ENCODE measurements at regions not wholly inside any gene's neighbourhood (a gene's known extent, or its start where the extent isn't known, plus 50 kb on each side); places are given as distances from the start of the nearest gene placed in this dataset.

DNA sequence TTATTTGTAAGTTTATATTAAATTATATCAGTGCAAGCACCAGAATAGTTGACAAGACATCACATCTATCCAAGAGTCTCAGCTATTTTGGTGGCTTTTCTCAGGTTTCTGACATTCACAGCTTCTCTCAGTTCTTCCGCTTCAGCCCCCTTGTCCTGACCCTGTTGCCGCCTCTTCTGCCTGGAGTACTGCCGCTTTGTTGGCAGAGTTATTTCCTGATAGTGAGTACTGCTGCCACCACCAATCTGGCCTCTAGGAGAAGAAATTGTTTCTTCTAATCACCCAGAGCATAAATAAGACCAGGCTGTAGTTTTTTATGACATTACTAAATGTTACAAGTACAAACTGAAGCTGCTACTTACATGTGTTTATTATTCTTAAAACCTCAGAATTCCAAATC is 470.1 kb downstream of the NSUN3 start:
- Histone ChIP-seq H3K27ac (ENCODE audit: low read length) (no peak overlapping the region), H3K4me1 (ENCODE audit: control insufficient read depth, insufficient read depth, low read length) (no peaks in the 10 kb centered on the region), H3K9me3 (ENCODE audit: control insufficient read depth, insufficient read depth, low read length) (no peaks in the 10 kb centered on the region), H3K36me3 (ENCODE audit: control insufficient read depth, insufficient read depth, low read length) (no peaks in the 10 kb centered on the region), H3K27me3 (ENCODE audit: control insufficient read depth, insufficient read depth, low read length) (no peaks in the 10 kb centered on the region), H3K4me3 (ENCODE audit: low read length) (no peak overlapping the region)
- Mint-ChIP-seq H3K27ac (no peak overlapping the region), H3K27me3 (ENCODE audit: low read depth in 2 of 2) (no peaks in the 10 kb centered on the region), H3K4me1 (no peaks in the 10 kb centered on the region), H3K36me3 (no peaks in the 10 kb centered on the region), H3K9me3 (peaks cover 7 to 8% of the 10 kb centered on the region in 2 donors), H3K4me3 (no peak overlapping the region)
- WGBS (ENCODE audit: insufficient coverage) = 95% methylated on average over 3 of the region's 3 CpGs
- intact Hi-C loops (cut with micrococcal nuclease) = no loop called here
- DNase-seq (no peak), ATAC-seq (no peak)
- TF ChIP-seq, protein P1, sequence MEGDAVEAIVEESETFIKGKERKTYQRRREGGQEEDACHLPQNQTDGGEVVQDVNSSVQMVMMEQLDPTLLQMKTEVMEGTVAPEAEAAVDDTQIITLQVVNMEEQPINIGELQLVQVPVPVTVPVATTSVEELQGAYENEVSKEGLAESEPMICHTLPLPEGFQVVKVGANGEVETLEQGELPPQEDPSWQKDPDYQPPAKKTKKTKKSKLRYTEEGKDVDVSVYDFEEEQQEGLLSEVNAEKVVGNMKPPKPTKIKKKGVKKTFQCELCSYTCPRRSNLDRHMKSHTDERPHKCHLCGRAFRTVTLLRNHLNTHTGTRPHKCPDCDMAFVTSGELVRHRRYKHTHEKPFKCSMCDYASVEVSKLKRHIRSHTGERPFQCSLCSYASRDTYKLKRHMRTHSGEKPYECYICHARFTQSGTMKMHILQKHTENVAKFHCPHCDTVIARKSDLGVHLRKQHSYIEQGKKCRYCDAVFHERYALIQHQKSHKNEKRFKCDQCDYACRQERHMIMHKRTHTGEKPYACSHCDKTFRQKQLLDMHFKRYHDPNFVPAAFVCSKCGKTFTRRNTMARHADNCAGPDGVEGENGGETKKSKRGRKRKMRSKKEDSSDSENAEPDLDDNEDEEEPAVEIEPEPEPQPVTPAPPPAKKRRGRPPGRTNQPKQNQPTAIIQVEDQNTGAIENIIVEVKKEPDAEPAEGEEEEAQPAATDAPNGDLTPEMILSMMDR (IDR thresholded peaks at IDR 0.05) = no peak

DNA sequence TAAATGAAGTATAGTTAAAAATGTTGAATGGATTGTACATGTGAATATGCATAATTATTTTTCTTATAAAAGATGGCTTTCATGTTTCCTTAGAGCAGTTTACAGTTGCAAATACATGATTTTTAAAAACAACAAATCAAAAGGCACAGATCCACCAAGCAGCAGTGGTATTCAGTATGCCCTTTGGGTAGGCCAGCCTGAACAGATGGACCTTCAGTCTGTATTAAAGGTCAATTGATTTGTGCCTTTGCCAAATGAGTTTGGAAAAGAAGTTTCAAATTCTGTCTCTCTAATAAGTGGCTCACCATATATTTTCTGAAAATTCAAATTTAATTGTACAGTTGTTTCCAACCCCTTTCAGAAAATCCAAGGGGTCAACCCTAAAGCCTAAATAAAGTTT is 477.1 kb downstream of the NSUN3 start:
- Mint-ChIP-seq H3K27me3 (ENCODE audit: low read depth in 2 of 2) (no peaks in the 10 kb centered on the region), H3K4me3 (no peak overlapping the region), H3K36me3 (peaks cover 18% of the 10 kb centered on the region), H3K27ac (no peak overlapping the region), H3K9me3 (peaks cover 8 to 19% of the 10 kb centered on the region in 2 donors), H3K4me1 (no peaks in the 10 kb centered on the region)
- intact Hi-C loops (cut with micrococcal nuclease) = no loop called here
- Histone ChIP-seq H3K4me1 (ENCODE audit: control insufficient read depth, insufficient read depth, low read length) (no peaks in the 10 kb centered on the region), H3K4me3 (ENCODE audit: low read length) (no peak overlapping the region), H3K36me3 (ENCODE audit: control insufficient read depth, insufficient read depth, low read length) (no peaks in the 10 kb centered on the region), H3K27me3 (ENCODE audit: control insufficient read depth, insufficient read depth, low read length) (no peaks in the 10 kb centered on the region), H3K27ac (ENCODE audit: low read length) (no peak overlapping the region), H3K9me3 (ENCODE audit: control insufficient read depth, insufficient read depth, low read length) (no peaks in the 10 kb centered on the region)
- DNase-seq (no peak), ATAC-seq (no peak)
- TF ChIP-seq, protein P1 (IDR thresholded peaks at IDR 0.05) = no peak

DNA sequence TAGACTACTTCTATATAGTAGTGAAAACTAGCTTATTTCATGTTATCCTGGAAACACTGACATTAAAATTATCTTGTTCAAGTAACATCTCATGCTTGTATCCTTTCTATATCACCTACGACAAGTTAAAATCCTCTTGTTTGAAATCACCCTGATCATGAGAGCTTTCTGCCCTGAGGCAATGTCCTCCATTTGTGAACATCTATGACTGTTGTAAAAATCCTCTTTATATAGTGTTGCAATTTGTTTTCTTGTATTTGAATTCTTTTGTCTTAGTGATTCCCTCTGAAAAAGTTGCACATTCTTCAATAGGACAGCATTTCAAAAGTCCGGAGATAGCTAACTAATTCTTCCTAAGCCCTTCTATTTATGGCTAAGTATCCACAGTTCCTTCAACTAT is 480.3 kb downstream of the NSUN3 start:
- H3K4me3 Mint-ChIP-seq = no peak overlapping the region
- no peaks in the 10 kb centered on the region for H3K36me3 ChIP-seq (ENCODE audit: control insufficient read depth, insufficient read depth, low read length)
- H3K27me3 Mint-ChIP-seq (ENCODE audit: low read depth in 2 of 2) = no peaks in the 10 kb centered on the region
- TF ChIP-seq, protein P1 (IDR thresholded peaks at IDR 0.05) = no peak
- H3K36me3 Mint-ChIP-seq = peaks cover 18% of the 10 kb centered on the region
- H3K4me1 ChIP-seq (ENCODE audit: control insufficient read depth, insufficient read depth, low read length) = no peaks in the 10 kb centered on the region
- H3K9me3 ChIP-seq (ENCODE audit: control insufficient read depth, insufficient read depth, low read length) = no peaks in the 10 kb centered on the region
- no peak overlapping the region for H3K27ac Mint-ChIP-seq
- DNase-seq = no peak
- peaks cover 8 to 11% of the 10 kb centered on the region in 2 donors for H3K9me3 Mint-ChIP-seq
- no peaks in the 10 kb centered on the region for H3K4me1 Mint-ChIP-seq
- intact Hi-C loops (cut with micrococcal nuclease) = no loop called here
- H3K4me3 ChIP-seq (ENCODE audit: low read length) = no peak overlapping the region
- H3K27ac ChIP-seq (ENCODE audit: low read length) = no peak overlapping the region
- ATAC-seq = no peak
- 83% methylated on average over 2 of the region's 2 CpGs for WGBS (ENCODE audit: insufficient coverage)
- no peaks in the 10 kb centered on the region for H3K27me3 ChIP-seq (ENCODE audit: control insufficient read depth, insufficient read depth, low read length)

DNA sequence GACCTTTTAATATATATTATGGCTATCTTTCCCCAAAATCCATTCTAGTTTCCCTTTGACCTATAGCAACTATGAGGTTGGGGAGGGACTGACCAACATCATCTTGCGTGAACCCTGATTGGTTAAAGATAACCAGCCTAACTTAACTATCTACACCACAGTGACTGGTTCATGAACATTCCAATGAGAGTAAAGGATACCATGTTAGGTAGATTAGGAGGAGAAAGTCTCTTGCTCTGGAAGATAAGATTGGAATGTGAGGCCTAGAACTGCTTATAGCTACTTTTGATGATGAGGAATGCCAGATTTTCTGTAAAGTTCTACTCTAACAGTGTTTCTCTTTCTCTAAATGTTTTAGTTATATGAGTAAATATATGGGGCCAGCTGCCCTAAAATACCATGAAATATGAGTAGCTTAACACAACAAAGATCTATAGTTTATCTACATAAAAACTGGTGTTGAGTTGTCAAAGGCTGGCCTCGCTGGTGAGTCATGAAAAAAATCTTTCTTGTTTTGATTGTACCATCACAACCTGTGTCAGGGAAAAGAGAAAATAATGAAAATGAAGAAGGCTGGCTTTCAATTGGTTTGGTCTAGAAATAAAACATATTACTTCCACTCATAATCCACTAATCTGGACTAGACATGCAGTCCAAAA is 481.4 kb downstream of the NSUN3 start:
- no peak overlapping the region for H3K27ac ChIP-seq (ENCODE audit: low read length)
- Mint-ChIP-seq H3K4me3 (no peak overlapping the region), H3K27ac (no peak overlapping the region), H3K36me3 (peaks cover 18% of the 10 kb centered on the region), H3K27me3 (ENCODE audit: low read depth in 2 of 2) (no peaks in the 10 kb centered on the region), H3K9me3 (peaks cover 10 to 11% of the 10 kb centered on the region in 2 donors), H3K4me1 (no peaks in the 10 kb centered on the region)
- no peaks in the 10 kb centered on the region for H3K27me3 ChIP-seq (ENCODE audit: control insufficient read depth, insufficient read depth, low read length)
- TF ChIP-seq, protein P1 (IDR thresholded peaks at IDR 0.05) = no peak
- H3K36me3 ChIP-seq (ENCODE audit: control insufficient read depth, insufficient read depth, low read length) = no peaks in the 10 kb centered on the region
- no peak overlapping the region for H3K4me3 ChIP-seq (ENCODE audit: low read length)
- no peaks in the 10 kb centered on the region for H3K4me1 ChIP-seq (ENCODE audit: control insufficient read depth, insufficient read depth, low read length)
- no peaks in the 10 kb centered on the region for H3K9me3 ChIP-seq (ENCODE audit: control insufficient read depth, insufficient read depth, low read length)
- no CpG with 5 or more reads among the region's 2 CpGs for WGBS (ENCODE audit: insufficient coverage)
- ATAC-seq (no peak), DNase-seq (no peak)
- intact Hi-C loops (cut with micrococcal nuclease) = no loop called here

Data from natural killer cell (primary cell).